ENCODE measurements at regions not wholly inside any gene's neighbourhood (a gene's known extent, or its start where the extent isn't known, plus 50 kb on each side); places are given as distances from the start of the nearest gene placed in this dataset.

DNA sequence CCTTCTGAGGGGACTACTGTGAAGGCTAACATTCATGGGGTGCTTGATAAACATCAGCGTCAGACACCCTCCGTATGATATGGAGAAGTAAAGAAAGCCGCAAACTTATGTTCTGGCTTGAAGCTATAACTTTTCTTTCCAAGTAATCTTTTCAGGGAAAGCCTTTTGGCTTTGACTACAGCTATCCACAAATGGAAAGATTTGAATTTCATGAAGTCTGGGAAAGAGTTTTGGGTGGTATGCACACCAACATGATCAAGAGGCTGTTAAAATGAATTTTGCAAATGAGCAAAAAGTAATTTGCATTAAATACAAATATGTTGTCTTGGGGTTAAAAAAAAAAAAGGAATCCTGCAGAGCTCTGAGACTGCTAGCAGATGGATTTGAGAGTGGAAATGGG lies 114.8 kb upstream of the LIMCH1 start:
- TF ChIP-seq SPI1 (IDR thresholded peaks at IDR 0.05; ENCODE audit: borderline replicate concordance, low read depth) (no peak), CTCF (IDR thresholded peaks at IDR 0.05; ENCODE audit: insufficient read depth, low read length) (no peak), REST (IDR thresholded peaks at IDR 0.05; ENCODE audit: insufficient replicate concordance, low read depth) (no peak), POLR2AphosphoS5 (IDR thresholded peaks at IDR 0.05; ENCODE audit: low read depth) (no peak), GABPA (IDR thresholded peaks at IDR 0.05; ENCODE audit: low read depth) (no peak)

Measured in HL-60 (cell line).